Endothelial cell of umbilical vein (primary cell): ENCODE measurements at regions not wholly inside any gene's neighbourhood (a gene's known extent, or its start where the extent isn't known, plus 50 kb on each side); places are given as distances from the start of the nearest gene placed in this dataset.

ENCODE experiments used
- BruUV-seq: library from RNA; stranded (reverse); fragments of 400-500 nt; replicated peaks from 2 replicates; lab custom pipeline; 2021; lab: Mats Ljungman, UMichigan
- CTCF ChIA-PET: fragments of 300-600, 350-600 bp; sonication (Branson Sonifier 250); formaldehyde crosslinking; loops from one replicate; lab custom pipeline; 2021; ENCODE audit warnings: antibody characterized with exemption, inconsistent platforms; lab: Charles Lee
- POLR2A ChIA-PET: fragments of 300-600, 350-600 bp; sonication (Branson Sonifier 250); formaldehyde crosslinking; loops from one replicate; lab custom pipeline; 2021; ENCODE audit warnings: antibody characterized with exemption, inconsistent platforms; lab: Charles Lee
- DNase-seq: peaks from one replicate; pipeline ENCODE4 v3.0.0-alpha.2; 2011; ENCODE audit warnings: low read depth, low spot score
- FAIRE-seq: peaks from 2 replicates; lab custom pipeline; 2011; peaks lifted over from hg19 to GRCh38; lab: Jason Lieb, UNC
- H2AFZ ChIP-seq: 2 replicates; pipeline ENCODE4 v1.6.0; 2012; ENCODE audit warnings: low read depth, low read length, control low read depth, inconsistent platforms
- H3K27ac ChIP-seq: 2 replicates; pipeline ENCODE4 v1.5.1; 2011; ENCODE audit warnings: low read depth, mild to moderate bottlenecking, control low read depth, low read length, moderate library complexity; ENCODE audit not compliant: insufficient read depth
- H3K27me3 ChIP-seq, 2 experiments: 2 replicates each; pipeline versions ENCODE4 v1.6.0 to v1.6.1; 2011; ENCODE audit warnings: low read length in 2 of 2, mixed read lengths in 1 of 2; ENCODE audit not compliant: control insufficient read depth in 2 of 2, insufficient read depth in 2 of 2
- H3K36me3 ChIP-seq, 2 experiments: 2 replicates in 1 of 2; 3 replicates in 1 of 2; pipeline ENCODE4 v1.5.1; 2011; ENCODE audit warnings: low read length in 2 of 2, mild to moderate bottlenecking in 1 of 2, moderate library complexity in 1 of 2; ENCODE audit not compliant: control insufficient read depth in 2 of 2, insufficient read depth in 2 of 2; ENCODE audit errors: extremely low read depth in 1 of 2
- H3K4me1 ChIP-seq: 3 replicates; pipeline ENCODE4 v1.5.1; 2011; ENCODE audit warnings: mild to moderate bottlenecking, low read length; ENCODE audit not compliant: control insufficient read depth, insufficient read depth; ENCODE audit errors: extremely low read depth
- H3K4me2 ChIP-seq: 2 replicates; pipeline ENCODE4 v1.6.1; 2011; ENCODE audit warnings: low read length, control low read depth, mixed read lengths; ENCODE audit not compliant: insufficient read depth
- H3K4me3 ChIP-seq, 3 experiments: fragments of 200-600 bp in 1 of 3; sonication (generic), shearing (Covaris generic) in 1 of 3; replicated peaks in 1 of 3; 2 replicates each; pipeline ENCODE4 v1.5.1; 2011 to 2016; ENCODE audit warnings: control low read depth in 3 of 3, low read length in 3 of 3, mild to moderate bottlenecking in 2 of 3, inconsistent platforms in 1 of 3, low read depth in 1 of 3, moderate library complexity in 1 of 3; ENCODE audit not compliant: insufficient read depth in 1 of 3
- H3K79me2 ChIP-seq: 2 replicates; pipeline ENCODE4 v1.6.0; 2012; ENCODE audit warnings: low read length, inconsistent platforms; ENCODE audit not compliant: control insufficient read depth, insufficient read depth
- H3K9ac ChIP-seq: replicated peaks from 2 replicates; pipeline ENCODE3; 2011; ENCODE audit warnings: low read length, control low read depth; ENCODE audit not compliant: insufficient read depth; ENCODE audit errors: extremely low read depth
- H3K9me1 ChIP-seq: replicated peaks from 3 replicates; pipeline ENCODE4 v1.6.0; 2011; ENCODE audit warnings: mild to moderate bottlenecking, low read length; ENCODE audit not compliant: control insufficient read depth, insufficient read depth; ENCODE audit errors: extremely low read depth
- H3K9me3 ChIP-seq: replicated peaks from 2 replicates; pipeline ENCODE4 v1.5.1; 2012; ENCODE audit warnings: low read length, inconsistent platforms; ENCODE audit not compliant: control insufficient read depth, insufficient read depth
- H4K20me1 ChIP-seq: replicated peaks from 2 replicates; pipeline ENCODE3; 2011; ENCODE audit warnings: mild to moderate bottlenecking, low read length; ENCODE audit not compliant: control insufficient read depth, insufficient read depth; ENCODE audit errors: extremely low read depth
- CTCF ChIP-seq, 2 donors: IDR thresholded peaks; 1 replicate in 1 of 2; 2 replicates in 1 of 2; pipeline ENCODE4 v1.5.1; 2011; ENCODE audit warnings: low read length in 2 of 2, mild to moderate bottlenecking in 2 of 2, moderate library complexity in 2 of 2, control low read depth in 1 of 2, inconsistent platforms in 1 of 2, low read depth in 1 of 2; ENCODE audit not compliant: insufficient read depth in 1 of 2; ENCODE audit errors: extremely low read depth in 1 of 2
- EZH2 ChIP-seq: IDR thresholded peaks from 2 replicates; pipeline ENCODE4 v1.6.1; 2012; ENCODE audit warnings: borderline replicate concordance, low read depth, mild to moderate bottlenecking, moderate library complexity, low read length, inconsistent platforms; ENCODE audit not compliant: severe bottlenecking
- FOS ChIP-seq: IDR thresholded peaks from 2 replicates; pipeline ENCODE4 v1.6.1; 2011; ENCODE audit warnings: mild to moderate bottlenecking, low read length, moderate library complexity, borderline replicate concordance; ENCODE audit not compliant: insufficient read depth
- JUN ChIP-seq: IDR thresholded peaks from 2 replicates; pipeline ENCODE4 v1.6.1; 2011; ENCODE audit warnings: borderline replicate concordance, low read depth; ENCODE audit not compliant: insufficient read length, insufficient read depth
- MAX ChIP-seq: IDR thresholded peaks from 2 replicates; pipeline ENCODE4 v1.6.1; 2011; ENCODE audit not compliant: insufficient read depth, insufficient read length
- MYC ChIP-seq: IDR thresholded peaks from one replicate; pipeline ENCODE4 v1.6.1; 2011; ENCODE audit warnings: mild to moderate bottlenecking, low read depth, low read length
- POLR2A ChIP-seq: IDR thresholded peaks from 2 replicates; pipeline ENCODE4 v1.6.1; 2012; ENCODE audit warnings: low read depth, mild to moderate bottlenecking, control low read depth, low read length
- POLR2AphosphoS5 ChIP-seq: IDR thresholded peaks from 2 replicates; pipeline ENCODE4 v1.6.1; 2012; ENCODE audit warnings: low read depth, mild to moderate bottlenecking, control low read depth, low read length, moderate library complexity; ENCODE audit not compliant: insufficient read depth
- dilution Hi-C: fragments of 300-500 bp; cut with MboI; formaldehyde crosslinking; loops from one replicate; pipeline ENCODE4 v1.15.0; 2019; ENCODE audit warnings: low sequenced_read_pairs; ENCODE audit not compliant: extremely low pct_ligation_motif_present
- intact Hi-C: fragments of 100-400 bp; cut with micrococcal nuclease; formaldehyde crosslinking; loops from one replicate; pipeline ENCODE4 v1.10.0; 2022

GRCh38 chr17:6005939-6006338, 64.2 kb upstream of the WSCD1 start:
- H3K4me2 ChIP-seq, result no peak overlapping the region
- CTCF ChIA-PET, result no interaction called here
- BruUV-seq, result no TSS peak

More at GRCh38 chr17:6005939-6006338, 64.2 kb upstream of the WSCD1 start:
- DNase-seq (no peak), FAIRE-seq (no peak)
- no peaks in the 10 kb centered on the region for H3K27me3 ChIP-seq
- TF ChIP-seq CTCF (IDR thresholded peaks at IDR 0.05; ENCODE audit: extremely low read depth in 1 of 2, insufficient read depth in 1 of 2, low read depth in 1 of 2, low read length in 2 of 2) (no peak), POLR2AphosphoS5 (no peak), EZH2 (no peak), MAX (no peak), FOS (no peak), POLR2A (no peak), JUN (no peak), MYC (no peak)
- H3K9ac ChIP-seq, result no peak overlapping the region
- no peak overlapping the region for H3K27ac ChIP-seq
- H3K79me2 ChIP-seq, result no peaks in the 10 kb centered on the region
- H3K9me3 ChIP-seq, result no peaks in the 10 kb centered on the region
- H3K4me3 ChIP-seq, result no peak overlapping the region
- H4K20me1 ChIP-seq, result no peaks in the 10 kb centered on the region
- H2AFZ ChIP-seq, result no peak overlapping the region
- no peaks in the 10 kb centered on the region for H3K36me3 ChIP-seq
- H3K4me1 ChIP-seq, result peaks cover 3% of the 10 kb centered on the region
- no peaks in the 10 kb centered on the region for H3K9me1 ChIP-seq
- intact Hi-C loops (no loop called here), dilution Hi-C loops (no loop called here)
- POLR2A ChIA-PET, result no interaction called here
